Gastroesophageal sphincter (tissue), 4 donors: ENCODE measurements at regions not wholly inside any gene's neighbourhood (a gene's known extent, or its start where the extent isn't known, plus 50 kb on each side); places are given as distances from the start of the nearest gene placed in this dataset.

Experiments
- ATAC-seq: fragments of 150-250 bp; one replicate; pipeline ENCODE4 v1.9.1; 2016; ENCODE audit warnings: mild to moderate bottlenecking, moderate library complexity
- H3K27ac ChIP-seq, 4 donors: fragments of 200-600 bp; sonication (generic) in 3 of 4; 1 replicate in 3 of 4; 2 replicates in 1 of 4; pipeline ENCODE4 v1.5.1; 2016 to 2019
- H3K27me3 ChIP-seq: fragments of 200-600 bp; sonication (generic); one replicate; pipeline ENCODE4 v1.5.1; 2019
- H3K36me3 ChIP-seq, 2 donors: fragments of 200-600 bp; sonication (generic); one replicate each; pipeline ENCODE4 v1.5.1; 2019; ENCODE audit warnings: control low read depth in 1 of 2
- H3K4me1 ChIP-seq, 3 donors: fragments of 200-600 bp; sonication (generic); 1 replicate in 2 of 3; 2 replicates in 1 of 3; pipeline ENCODE4 v1.5.1; 2016 to 2019; ENCODE audit warnings: control low read depth in 2 of 3
- H3K4me3 ChIP-seq, 2 donors: fragments of 200-600 bp; sonication (generic); one replicate each; pipeline ENCODE4 v1.5.1; 2019; ENCODE audit warnings: mild to moderate bottlenecking in 1 of 2, moderate library complexity in 1 of 2
- H3K9me3 ChIP-seq, 3 donors: fragments of 200-600 bp; sonication (generic); one replicate each; pipeline ENCODE4 v1.5.1; 2017 to 2019; ENCODE audit warnings: control low read depth in 2 of 3
- CTCF ChIP-seq, 4 experiments: fragments of 200-600 bp in 2 of 4; fragments of 450-650 bp in 2 of 4; sonication (generic) in 1 of 4; IDR thresholded peaks; one replicate each; pipeline ENCODE4 v1.5.1; 2017 to 2019; ENCODE audit warnings: antibody characterized with exemption in 4 of 4, mild to moderate bottlenecking in 2 of 4, moderate library complexity in 2 of 4
- EP300 ChIP-seq: sonication (generic); formaldehyde crosslinking; IDR thresholded peaks from one replicate; pipeline ENCODE4 v1.6.1; 2017; ENCODE audit warnings: antibody characterized with exemption, mild to moderate bottlenecking
- POLR2A ChIP-seq, 2 donors: fragments of 450-650 bp; IDR thresholded peaks; one replicate each; pipeline ENCODE4 v1.6.1; 2017; ENCODE audit warnings: antibody characterized with exemption in 2 of 2, mild to moderate bottlenecking in 2 of 2, moderate library complexity in 1 of 2
- POLR2AphosphoS5 ChIP-seq: sonication (generic); formaldehyde crosslinking; IDR thresholded peaks from one replicate; pipeline ENCODE4 v1.6.1; 2017; ENCODE audit warnings: antibody characterized with exemption
- WGBS, 2 donors: methylation state at CpG; one replicate each; pipeline ENCODE4 v1.1.5; 2018; ENCODE audit warnings: low coverage in 1 of 2; 5-methylcytosine and 5-hydroxymethylcytosine counted together

- ATAC-seq, result no peak
Measured at GRCh38 chr1:72570815-72571214, 288.5 kb upstream of the NEGR1 start.

GRCh38 chr1:72568113-72568512 is 285.8 kb upstream of the NEGR1 start:
- Histone ChIP-seq H3K4me3 (no peak overlapping the region), H3K4me1 (peaks cover 0 to 14% (median 0%) of the 10 kb centered on the region in 3 donors), H3K27me3 (no peaks in the 10 kb centered on the region), H3K36me3 (no peaks in the 10 kb centered on the region), H3K27ac (no peak overlapping the region), H3K9me3 (no peaks in the 10 kb centered on the region)
- ATAC-seq, result no peak
- TF ChIP-seq POLR2AphosphoS5, result no peak
- no peak for TF ChIP-seq POLR2A (IDR thresholded peaks at IDR 0.05)
- TF ChIP-seq EP300, result no peak
- no peak for TF ChIP-seq CTCF (IDR thresholded peaks at IDR 0.05)
- WGBS, 2 donors, result 60 to 67% methylated on average over 1 of the region's 1 CpG

More at GRCh38 chr1:72570815-72571214, 288.5 kb upstream of the NEGR1 start:
- Histone ChIP-seq H3K4me3 (no peak overlapping the region), H3K27me3 (no peaks in the 10 kb centered on the region), H3K9me3 (no peaks in the 10 kb centered on the region), H3K27ac (no peak overlapping the region), H3K4me1 (peaks cover 0 to 14% (median 0%) of the 10 kb centered on the region in 3 donors), H3K36me3 (no peaks in the 10 kb centered on the region)
- TF ChIP-seq CTCF (IDR thresholded peaks at IDR 0.05), result no peak
- no peak for TF ChIP-seq POLR2A (IDR thresholded peaks at IDR 0.05)
- TF ChIP-seq EP300, result no peak
- no peak for TF ChIP-seq POLR2AphosphoS5
- 53 to 100% methylated on average over 2 of the region's 2 CpGs for WGBS, 2 donors

- ATAC-seq, result no peak
- H3K9me3 ChIP-seq, result no peaks in the 10 kb centered on the region
- H3K27me3 ChIP-seq, result no peaks in the 10 kb centered on the region
- H3K27ac ChIP-seq, result no peak overlapping the region
- H3K36me3 ChIP-seq, result no peaks in the 10 kb centered on the region
- H3K4me1 ChIP-seq, result peaks cover 0 to 14% (median 0%) of the 10 kb centered on the region in 3 donors
- TF ChIP-seq POLR2A (IDR thresholded peaks at IDR 0.05) (no peak), CTCF (IDR thresholded peaks at IDR 0.05) (no peak), EP300 (no peak), POLR2AphosphoS5 (no peak)
- H3K4me3 ChIP-seq, result no peak overlapping the region
Measured at GRCh38 chr1:72567521-72567920, 285.2 kb upstream of the NEGR1 start.

GRCh38 chr1:72564749-72565148 is 282.4 kb upstream of the NEGR1 start:
- 94 to 100% methylated on average over 3 to 5 of the region's 5 CpGs for WGBS, 2 donors
- H3K4me3 ChIP-seq, result no peak overlapping the region
- ATAC-seq, result no peak
- no peaks in the 10 kb centered on the region for H3K9me3 ChIP-seq
- no peak overlapping the region for H3K27ac ChIP-seq
- no peaks in the 10 kb centered on the region for H3K27me3 ChIP-seq
- H3K4me1 ChIP-seq, result peaks cover 0 to 14% (median 0%) of the 10 kb centered on the region in 3 donors
- H3K36me3 ChIP-seq, result no peaks in the 10 kb centered on the region
- TF ChIP-seq POLR2A (IDR thresholded peaks at IDR 0.05), result no peak
- TF ChIP-seq POLR2AphosphoS5, result no peak

GRCh38 chr1:72557446-72558049 is 275.2 kb upstream of the NEGR1 start:
- TF ChIP-seq CTCF (IDR thresholded peaks at IDR 0.05) (no peak), EP300 (no peak), POLR2AphosphoS5 (no peak), POLR2A (IDR thresholded peaks at IDR 0.05) (no peak)
- no peaks in the 10 kb centered on the region for H3K36me3 ChIP-seq
- H3K27me3 ChIP-seq, result no peaks in the 10 kb centered on the region
- no peaks in the 10 kb centered on the region for H3K4me1 ChIP-seq
- no peaks in the 10 kb centered on the region for H3K9me3 ChIP-seq
- ATAC-seq, result no peak
- WGBS, 2 donors, result 67 to 83% methylated on average over 1 of the region's 1 CpG
- no peak overlapping the region for H3K4me3 ChIP-seq
- H3K27ac ChIP-seq, result no peak overlapping the region
